Muscle of leg (tissue), 3 donors: ENCODE measurements at regions not wholly inside any gene's neighbourhood (a gene's known extent, or its start where the extent isn't known, plus 50 kb on each side); places are given as distances from the start of the nearest gene placed in this dataset.

Source experiments
- DNase-seq: peaks from one replicate; pipeline ENCODE4 v3.0.0; 2013
- H3K27ac ChIP-seq: one replicate; pipeline ENCODE4 v1.5.1; 2013; ENCODE audit warnings: mild to moderate bottlenecking, low read length, control low read depth
- H3K27me3 ChIP-seq: one replicate; pipeline ENCODE4 v1.6.1; 2013; ENCODE audit warnings: low read length; ENCODE audit not compliant: control insufficient read depth, insufficient read depth
- H3K36me3 ChIP-seq: one replicate; pipeline ENCODE4 v1.6.1; 2013; ENCODE audit warnings: low read length; ENCODE audit not compliant: control insufficient read depth, insufficient read depth
- H3K4me1 ChIP-seq: one replicate; pipeline ENCODE4 v1.6.1; 2013; ENCODE audit warnings: low read length; ENCODE audit not compliant: control insufficient read depth, insufficient read depth
- H3K4me3 ChIP-seq: one replicate; pipeline ENCODE4 v1.5.1; 2013; ENCODE audit warnings: low read length, control low read depth
- H3K9me3 ChIP-seq: replicated peaks from 2 replicates; pipeline ENCODE4 v1.6.1; 2013; ENCODE audit warnings: low read depth, low read length; ENCODE audit not compliant: control insufficient read depth
- WGBS: methylation state at CpG from one replicate; pipeline ENCODE4 v1.1.5; 2013; ENCODE audit warnings: missing lambda C conversion rate; ENCODE audit not compliant: insufficient coverage; 5-methylcytosine and 5-hydroxymethylcytosine counted together

- no peak for DNase-seq
- Histone ChIP-seq H3K36me3 (no peaks in the 10 kb centered on the region), H3K4me1 (no peaks in the 10 kb centered on the region), H3K9me3 (no peaks in the 10 kb centered on the region), H3K4me3 (no peak overlapping the region), H3K27ac (no peak overlapping the region), H3K27me3 (no peaks in the 10 kb centered on the region)
- WGBS = 100% methylated on average over 2 of the region's 3 CpGs
These were observed 274.3 kb upstream of the TRPC7 start for GRCh38 chr5:136639616-136640015.

- Histone ChIP-seq H3K27me3 (no peaks in the 10 kb centered on the region), H3K4me3 (no peak overlapping the region), H3K36me3 (no peaks in the 10 kb centered on the region), H3K9me3 (no peaks in the 10 kb centered on the region), H3K4me1 (no peaks in the 10 kb centered on the region), H3K27ac (no peak overlapping the region)
- DNase-seq = no peak
- no CpG with 5 or more reads among the region's 1 CpG for WGBS
These were observed 272.7 kb upstream of the TRPC7 start for GRCh38 chr5:136638084-136638483.

GRCh38 chr5:136636001-136636400 lies 270.7 kb upstream of the TRPC7 start:
- H3K9me3 ChIP-seq = no peaks in the 10 kb centered on the region
- peak; percentile 23 for DNase-seq
- no peak overlapping the region for H3K27ac ChIP-seq
- no CpG with 5 or more reads among the region's 1 CpG for WGBS
- no peaks in the 10 kb centered on the region for H3K27me3 ChIP-seq
- H3K4me3 ChIP-seq = no peak overlapping the region
- H3K4me1 ChIP-seq = no peaks in the 10 kb centered on the region
- H3K36me3 ChIP-seq = no peaks in the 10 kb centered on the region

GRCh38 chr5:136631186-136631585 lies 265.8 kb upstream of the TRPC7 start:
- no CpG with 5 or more reads among the region's 1 CpG for WGBS
- no peak for DNase-seq
- Histone ChIP-seq H3K4me1 (no peaks in the 10 kb centered on the region), H3K27ac (no peak overlapping the region), H3K9me3 (no peaks in the 10 kb centered on the region), H3K27me3 (no peaks in the 10 kb centered on the region), H3K36me3 (no peaks in the 10 kb centered on the region), H3K4me3 (no peak overlapping the region)

- DNase-seq = no peak
- Histone ChIP-seq H3K4me1 (no peaks in the 10 kb centered on the region), H3K36me3 (no peaks in the 10 kb centered on the region), H3K27ac (no peak overlapping the region), H3K27me3 (no peaks in the 10 kb centered on the region), H3K4me3 (no peak overlapping the region), H3K9me3 (no peaks in the 10 kb centered on the region)
- 62% methylated on average over 8 of the region's 10 CpGs for WGBS
These were observed 263.9 kb upstream of the TRPC7 start for GRCh38 chr5:136629125-136629792.

- Histone ChIP-seq H3K36me3 (no peaks in the 10 kb centered on the region), H3K4me3 (no peak overlapping the region), H3K27ac (no peak overlapping the region), H3K4me1 (no peaks in the 10 kb centered on the region), H3K27me3 (no peaks in the 10 kb centered on the region), H3K9me3 (no peaks in the 10 kb centered on the region)
- DNase-seq = no peak
- 100% methylated on average over 1 of the region's 2 CpGs for WGBS
These were observed 261.2 kb upstream of the TRPC7 start for GRCh38 chr5:136626531-136626930.

GRCh38 chr5:136622747-136623146 lies 257.4 kb upstream of the TRPC7 start:
- Histone ChIP-seq H3K4me1 (no peaks in the 10 kb centered on the region), H3K9me3 (no peaks in the 10 kb centered on the region), H3K4me3 (no peak overlapping the region), H3K27me3 (no peaks in the 10 kb centered on the region), H3K27ac (no peak overlapping the region), H3K36me3 (no peaks in the 10 kb centered on the region)
- no peak for DNase-seq

- no peak for DNase-seq
- WGBS = 63% methylated on average over 2 of the region's 3 CpGs
These were observed 256.4 kb upstream of the TRPC7 start for GRCh38 chr5:136621743-136622142.

GRCh38 chr5:136620621-136621020 lies 255.3 kb upstream of the TRPC7 start:
- H3K4me1 ChIP-seq = no peaks in the 10 kb centered on the region
- DNase-seq = no peak
- no peaks in the 10 kb centered on the region for H3K36me3 ChIP-seq
- no peak overlapping the region for H3K4me3 ChIP-seq
- H3K9me3 ChIP-seq = no peaks in the 10 kb centered on the region
- H3K27ac ChIP-seq = no peak overlapping the region
- WGBS = no CpG with 5 or more reads among the region's 1 CpG
- H3K27me3 ChIP-seq = no peaks in the 10 kb centered on the region

More at GRCh38 chr5:136621743-136622142, 256.4 kb upstream of the TRPC7 start:
- no peak overlapping the region for H3K4me3 ChIP-seq
- no peaks in the 10 kb centered on the region for H3K4me1 ChIP-seq
- H3K9me3 ChIP-seq = no peaks in the 10 kb centered on the region
- no peaks in the 10 kb centered on the region for H3K27me3 ChIP-seq
- H3K36me3 ChIP-seq = no peaks in the 10 kb centered on the region
- H3K27ac ChIP-seq = no peak overlapping the region

GRCh38 chr5:136620016-136620419 lies 254.7 kb upstream of the TRPC7 start:
- DNase-seq = no peak
- H3K27ac ChIP-seq = no peak overlapping the region
- H3K9me3 ChIP-seq = no peaks in the 10 kb centered on the region
- H3K36me3 ChIP-seq = no peaks in the 10 kb centered on the region
- H3K4me3 ChIP-seq = no peak overlapping the region
- H3K27me3 ChIP-seq = no peaks in the 10 kb centered on the region
- no peaks in the 10 kb centered on the region for H3K4me1 ChIP-seq
- 80% methylated on average over 1 of the region's 1 CpG for WGBS

- H3K4me3 ChIP-seq = no peak overlapping the region
- 90% methylated on average over 2 of the region's 3 CpGs for WGBS
- no peaks in the 10 kb centered on the region for H3K9me3 ChIP-seq
- DNase-seq = no peak
- H3K27ac ChIP-seq = no peak overlapping the region
- no peaks in the 10 kb centered on the region for H3K36me3 ChIP-seq
- no peaks in the 10 kb centered on the region for H3K4me1 ChIP-seq
- no peaks in the 10 kb centered on the region for H3K27me3 ChIP-seq
These were observed 254.2 kb upstream of the TRPC7 start for GRCh38 chr5:136619556-136619955.
